ENCODE measurements at regions not wholly inside any gene's neighbourhood (a gene's known extent, or its start where the extent isn't known, plus 50 kb on each side); places are given as distances from the start of the nearest gene placed in this dataset.

- no peak for ATAC-seq
- intact Hi-C loops (cut with DNase I, micrococcal nuclease) = no loop called here
- TF ChIP-seq CTCF (IDR thresholded peaks at IDR 0.05) = no peak
- Histone ChIP-seq H3K9me3 (no peaks in the 10 kb centered on the region), H3K4me1 (ENCODE audit: low read depth) (no peaks in the 10 kb centered on the region), H3K4me3 (no peak overlapping the region), H3K36me3 (ENCODE audit: low read depth) (no peaks in the 10 kb centered on the region)
- DNase-seq = no peak
Observed at GRCh38 chr3:165476399-165477060, 280.3 kb upstream of the SLITRK3 start.

GRCh38 chr3:165466856-165467255, 270.7 kb upstream of the SLITRK3 start:
- no peak for TF ChIP-seq CTCF (IDR thresholded peaks at IDR 0.05)
- ATAC-seq = no peak
- no peak for DNase-seq
- H3K4me1 ChIP-seq (ENCODE audit: low read depth) = no peaks in the 10 kb centered on the region
- H3K9me3 ChIP-seq = no peaks in the 10 kb centered on the region
- intact Hi-C loops (cut with DNase I, micrococcal nuclease) = no loop called here
- no peak overlapping the region for H3K4me3 ChIP-seq
- no peaks in the 10 kb centered on the region for H3K36me3 ChIP-seq (ENCODE audit: low read depth)

GRCh38 chr3:165464736-165465135, 268.6 kb upstream of the SLITRK3 start:
- H3K36me3 ChIP-seq (ENCODE audit: low read depth) = no peaks in the 10 kb centered on the region
- no peak for DNase-seq
- no peak for ATAC-seq
- intact Hi-C loops (cut with DNase I, micrococcal nuclease) = no loop called here
- H3K4me1 ChIP-seq (ENCODE audit: low read depth) = no peaks in the 10 kb centered on the region
- H3K4me3 ChIP-seq = no peak overlapping the region
- TF ChIP-seq CTCF (IDR thresholded peaks at IDR 0.05) = no peak
- no peaks in the 10 kb centered on the region for H3K9me3 ChIP-seq

- no peak for DNase-seq
- TF ChIP-seq CTCF (IDR thresholded peaks at IDR 0.05) = no peak
- intact Hi-C loops (cut with DNase I, micrococcal nuclease) = no loop called here
- ATAC-seq = no peak
- H3K36me3 ChIP-seq (ENCODE audit: low read depth) = no peaks in the 10 kb centered on the region
- no peaks in the 10 kb centered on the region for H3K9me3 ChIP-seq
- no peak overlapping the region for H3K4me3 ChIP-seq
- H3K4me1 ChIP-seq (ENCODE audit: low read depth) = no peaks in the 10 kb centered on the region
Observed at GRCh38 chr3:165463531-165463930, 267.3 kb upstream of the SLITRK3 start.

GRCh38 chr3:165462636-165463334, 266.6 kb upstream of the SLITRK3 start:
- H3K36me3 ChIP-seq (ENCODE audit: low read depth) = no peaks in the 10 kb centered on the region
- H3K4me3 ChIP-seq = no peak overlapping the region
- intact Hi-C loops (cut with DNase I, micrococcal nuclease) = no loop called here
- no peak for DNase-seq
- no peaks in the 10 kb centered on the region for H3K4me1 ChIP-seq (ENCODE audit: low read depth)
- no peak for ATAC-seq
- H3K9me3 ChIP-seq = no peaks in the 10 kb centered on the region
- no peak for TF ChIP-seq CTCF (IDR thresholded peaks at IDR 0.05)
